ENCODE measurements at regions not wholly inside any gene's neighbourhood (a gene's known extent, or its start where the extent isn't known, plus 50 kb on each side); places are given as distances from the start of the nearest gene placed in this dataset.

DNA sequence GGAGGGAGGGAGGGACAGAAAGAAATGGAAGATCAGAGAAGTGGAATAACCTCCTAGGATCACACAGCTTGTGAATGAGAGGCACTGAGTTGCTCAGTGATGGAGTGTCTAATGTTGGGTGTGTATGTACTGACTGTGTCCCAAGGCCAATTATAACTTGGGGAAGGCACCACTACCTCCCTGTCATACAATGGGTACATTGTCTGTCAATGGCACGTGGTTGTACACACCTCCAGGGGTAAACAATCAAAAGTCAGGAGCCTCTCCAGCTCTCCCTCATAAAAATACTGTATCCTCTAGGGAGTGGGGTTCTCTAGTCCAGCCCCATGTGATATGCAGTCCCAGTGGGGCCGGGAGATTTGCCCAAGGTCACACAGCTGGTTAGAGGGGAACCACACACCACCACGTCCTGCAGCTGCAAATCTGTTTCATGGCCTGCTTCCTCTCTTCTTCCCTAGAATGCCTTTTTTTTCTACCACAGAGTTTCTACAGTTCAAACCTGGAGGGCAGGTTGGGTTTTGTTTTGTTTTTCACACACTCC is 112.5 kb downstream of the SNX5 start:
- no peak overlapping the region for H3K27ac ChIP-seq (ENCODE audit: low read depth, low read length)
- H3K27me3 ChIP-seq (replicated peaks in 1 of 4; ENCODE audit: control insufficient read depth in 3 of 4, extremely low read depth in 1 of 4, insufficient read depth in 3 of 4, low read length in 3 of 4): no peaks in the 10 kb centered on the region; a peak in 1 of 7 replicates
- no peak for FAIRE-seq
- H4K20me1 ChIP-seq (replicated peaks in 1 of 2; ENCODE audit: control insufficient read depth in 1 of 2, insufficient read depth in 2 of 2, low read length in 2 of 2): no peaks in the 10 kb centered on the region
- no peak overlapping the region for H2BK5ac ChIP-seq (ENCODE audit: low read depth, low read length)
- H2AK5ac ChIP-seq (ENCODE audit: low read depth, low read length): no peak overlapping the region
- H3K23me2 ChIP-seq (ENCODE audit: low read depth, low read length): no peaks in the 10 kb centered on the region; the same call in 1 of the 2 replicates
- ChIA-PET CTCF (ENCODE audit: partially characterized antibody) (interaction anchor here (0.9 to 5.0 kb wide), 5 partner anchors 11 to 174 kb away, joined by 3 to 24 read pairs (median 4); partner anchors contain the start of gene RRBP1), POLR2A (ENCODE audit: partially characterized antibody) (interaction anchor here (0.8 to 2.4 kb wide), 4 partner anchors 8 to 174 kb away, joined by 3 to 7 read pairs (median 4); partner anchors contain the start of gene RRBP1)
- H3K9me3 ChIP-seq (ENCODE audit: insufficient read depth in 2 of 2, low read depth in 1 of 2, low read length in 1 of 2): no peaks in the 10 kb centered on the region
- H3K79me1 ChIP-seq (ENCODE audit: low read depth, low read length): no peaks in the 10 kb centered on the region
- no peak overlapping the region for H2BK12ac ChIP-seq (ENCODE audit: low read depth, low read length)
- H3K9ac ChIP-seq (replicated peaks in 1 of 4; ENCODE audit: extremely low read depth in 1 of 4, low read depth in 3 of 4, low read length in 3 of 4): no peak overlapping the region
- DNase-seq (ENCODE audit: low read depth in 1 of 2, low spot score in 2 of 2): no peak
- no peaks in the 10 kb centered on the region for H3K36me3 ChIP-seq (ENCODE audit: control insufficient read depth in 2 of 4, insufficient read depth in 4 of 4, low read length in 3 of 4)
- no peak overlapping the region for H3K56ac ChIP-seq (replicated peaks; ENCODE audit: insufficient read length, low read depth, low read length)
- no peak overlapping the region for H3K23ac ChIP-seq (ENCODE audit: insufficient read length)
- WGBS, 2 experiments (ENCODE audit: extremely low coverage in 1 of 2, insufficient coverage in 1 of 2, insufficient read length in 1 of 2, insufficient replicate concordance in 2 of 2, low coverage in 1 of 2, low lambda C conversion rate in 2 of 2, missing lambda C conversion rate in 1 of 2): 97% methylated on average over 3 of the region's 3 CpGs; no CpG with 5 or more reads in 1 of the 2 experiments
- no peak overlapping the region for H2AFZ ChIP-seq (ENCODE audit: low read length)
- H3K79me2 ChIP-seq (ENCODE audit: control insufficient read depth in 1 of 2, insufficient read depth in 2 of 2, low read length in 2 of 2): no peaks in the 10 kb centered on the region
- no peak overlapping the region for H2BK120ac ChIP-seq (replicated peaks; ENCODE audit: low read depth, low read length)
- H2BK15ac ChIP-seq (ENCODE audit: low read length): no peak overlapping the region
- H3K4ac ChIP-seq (replicated peaks; ENCODE audit: insufficient read length, low read depth, low read length): no peak overlapping the region
- no peak overlapping the region for H3K18ac ChIP-seq (ENCODE audit: extremely low read depth, low read length)
- no peak overlapping the region for H3K14ac ChIP-seq (ENCODE audit: insufficient read length)
- H4K91ac ChIP-seq (replicated peaks; ENCODE audit: insufficient read length, low read length): no peak overlapping the region
- no peak overlapping the region for H4K8ac ChIP-seq (ENCODE audit: extremely low read depth, insufficient read depth, low read length)
- H4K5ac ChIP-seq (ENCODE audit: insufficient read length, low read depth, low read length): no peak overlapping the region
- no peak overlapping the region for H3K4me3 ChIP-seq (ENCODE audit: extremely low read depth in 1 of 4, insufficient read depth in 2 of 4, low read depth in 3 of 4, low read length in 4 of 4)
- H2BK20ac ChIP-seq (ENCODE audit: low read length): no peak overlapping the region
- no peak overlapping the region for H3K4me2 ChIP-seq (ENCODE audit: insufficient read depth in 1 of 2, low read depth in 2 of 2, low read length in 2 of 2)
- H3K4me1 ChIP-seq (replicated peaks in 1 of 4; ENCODE audit: control insufficient read depth in 3 of 4, insufficient read depth in 4 of 4, low read length in 3 of 4): peaks cover 3 to 20% (median 13%) of the 10 kb centered on the region in 4 experiments
- TF ChIP-seq, protein P1, sequence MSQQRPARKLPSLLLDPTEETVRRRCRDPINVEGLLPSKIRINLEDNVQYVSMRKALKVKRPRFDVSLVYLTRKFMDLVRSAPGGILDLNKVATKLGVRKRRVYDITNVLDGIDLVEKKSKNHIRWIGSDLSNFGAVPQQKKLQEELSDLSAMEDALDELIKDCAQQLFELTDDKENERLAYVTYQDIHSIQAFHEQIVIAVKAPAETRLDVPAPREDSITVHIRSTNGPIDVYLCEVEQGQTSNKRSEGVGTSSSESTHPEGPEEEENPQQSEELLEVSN (IDR thresholded peaks at IDR 0.05): no peak
- TF ChIP-seq POLR2AphosphoS5 (IDR thresholded peaks at IDR 0.05; ENCODE audit: low read depth, low read length) (no peak), NANOG (IDR thresholded peaks at IDR 0.05; ENCODE audit: insufficient read depth, low read depth, low read length, poor library complexity, severe bottlenecking) (no peak), TCF12 (IDR thresholded peaks at IDR 0.05; ENCODE audit: low read depth, low read length) (no peak), JUN (IDR thresholded peaks at IDR 0.05; ENCODE audit: low read depth, low read length) (no peak), EZH2 (IDR thresholded peaks at IDR 0.05; ENCODE audit: low read depth, low read length, severe bottlenecking) (no peak)

All from H1 (cell line).